Activated naive CD4-positive, alpha-beta T cell treated with anti-CD3 and anti-CD28 coated beads, Interleukin-2, amount 50 U/mL, for 72 hours (primary cell): ENCODE measurements at regions not wholly inside any gene's neighbourhood (a gene's known extent, or its start where the extent isn't known, plus 50 kb on each side); places are given as distances from the start of the nearest gene placed in this dataset.
"Not testable (repeated sequence)": the region's sequence is repeated elsewhere in the genome, so short reads cannot be mapped to it uniquely, and the experiment has no call there.

Source experiments
- ATAC-seq, 2 donors: fragments of 150-1000 bp; cut with Tn5 transposase; 2 replicates each; pipeline ENCODE4 v1.10.0; 2021; ENCODE audit warnings: mild to moderate bottlenecking in 2 of 2, moderate library complexity in 2 of 2
- DNase-seq, 2 donors: peaks; one replicate each; pipeline ENCODE4 v3.0.0; 2021 to 2022; ENCODE audit warnings: low spot score in 2 of 2
- H3K27ac Mint-ChIP-seq, 2 donors: one replicate each; pipeline ENCODE4 v1.8.0; 2022; ENCODE audit warnings: mild to moderate bottlenecking in 2 of 2, mixed read lengths in 2 of 2
- H3K36me3 Mint-ChIP-seq, 2 donors: one replicate each; pipeline ENCODE4 v1.8.0; 2022; ENCODE audit warnings: mixed read lengths in 2 of 2
- H3K9me3 Mint-ChIP-seq, 2 donors: one replicate each; pipeline ENCODE4 v1.8.0; 2022; ENCODE audit warnings: mixed read lengths in 2 of 2

DNA sequence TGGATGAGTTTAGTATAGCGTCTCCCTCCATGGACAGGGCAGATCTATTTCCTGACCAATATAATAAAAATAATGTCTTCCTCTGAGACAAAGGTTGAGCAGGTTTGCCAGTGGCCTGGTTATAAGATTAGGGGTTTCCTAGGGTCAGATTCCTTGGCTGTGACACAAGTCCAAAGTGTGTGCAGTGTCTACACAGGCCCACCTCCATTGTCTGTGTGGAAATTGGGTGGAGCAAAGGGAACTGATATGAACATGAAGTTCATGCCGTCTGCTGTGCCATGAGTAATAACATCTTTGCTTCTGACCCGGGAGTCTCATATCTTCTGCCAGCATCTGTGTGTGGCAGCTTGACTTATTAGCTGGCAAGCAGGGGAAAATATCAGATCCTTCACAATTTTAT, 187.7 kb upstream of the BOD1L1 start:
- DNase-seq (no peak), ATAC-seq (no peak)
- Mint-ChIP-seq H3K36me3 (peaks cover 0 to 5% of the 10 kb centered on the region in 2 donors), H3K27ac (no peak overlapping the region), H3K9me3 (peaks cover 6 to 7% of the 10 kb centered on the region in 2 donors)

DNA sequence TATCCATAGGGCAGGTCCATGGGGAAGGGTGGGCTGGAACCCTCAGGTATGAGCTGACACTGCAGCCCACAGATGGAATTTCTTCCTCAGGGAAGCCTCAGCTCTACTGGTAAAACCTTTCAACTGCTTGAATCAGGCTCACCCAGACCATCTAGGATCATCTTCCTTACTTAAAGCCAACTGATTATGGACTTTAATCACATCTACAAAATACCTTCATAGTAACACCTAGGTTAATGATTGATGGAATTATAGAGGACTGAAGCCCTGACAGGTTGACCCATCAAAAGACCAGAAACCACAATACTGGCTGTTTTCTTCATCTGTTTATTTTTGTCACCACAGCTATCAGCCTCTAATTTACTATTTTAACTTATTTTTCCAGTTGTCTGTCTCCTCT, 188.9 kb upstream of the BOD1L1 start:
- Mint-ChIP-seq H3K9me3 (peaks cover 6 to 7% of the 10 kb centered on the region in 2 donors), H3K36me3 (peaks cover 0 to 5% of the 10 kb centered on the region in 2 donors), H3K27ac (no peak overlapping the region)
- ATAC-seq: no peak
- no peak for DNase-seq

DNA sequence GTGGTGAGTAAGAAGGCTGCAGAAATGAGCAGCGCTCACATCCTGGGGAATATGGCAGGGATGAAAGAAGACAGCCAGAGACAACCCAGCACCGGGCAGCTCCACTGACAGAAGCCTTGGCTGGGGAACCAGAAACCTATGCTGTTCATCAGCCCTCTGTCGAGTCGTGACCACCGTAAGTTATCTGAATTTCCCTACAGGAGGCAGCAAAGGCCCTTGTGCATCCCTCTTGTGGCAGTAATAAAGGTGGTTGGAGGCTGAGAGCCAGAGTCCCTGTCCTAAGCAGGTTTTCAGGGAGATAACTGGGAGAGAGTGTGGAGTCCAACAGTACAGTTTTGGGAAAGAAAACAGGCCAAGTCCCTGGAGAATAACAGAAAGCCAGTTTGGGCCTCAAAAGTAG, 194.0 kb upstream of the BOD1L1 start:
- ATAC-seq (no peak), DNase-seq (no peak)
- peaks cover 27 to 29% of the 10 kb centered on the region in 2 donors for H3K9me3 Mint-ChIP-seq
- no peak overlapping the region for H3K27ac Mint-ChIP-seq
- peaks cover 10 to 18% of the 10 kb centered on the region in 2 donors for H3K36me3 Mint-ChIP-seq

DNA sequence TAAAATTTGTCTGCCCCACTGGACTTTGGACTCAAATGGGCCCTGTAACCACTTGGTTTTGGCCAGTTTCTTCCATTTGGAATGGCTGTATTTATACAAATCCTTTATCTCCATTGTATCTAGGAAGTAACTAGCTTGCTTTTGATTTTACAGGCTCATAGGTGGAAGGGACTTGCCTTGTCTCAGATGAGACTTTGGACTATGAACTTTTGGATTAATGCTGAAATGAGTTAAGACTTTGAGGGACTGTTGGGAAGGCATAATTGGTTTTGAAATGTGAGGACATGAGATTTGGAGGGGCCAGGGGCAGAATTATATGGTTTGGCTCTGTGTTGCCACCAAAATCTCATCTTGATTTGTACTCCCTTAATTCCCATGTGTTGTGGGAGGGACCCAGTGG, 198.3 kb upstream of the BOD1L1 start:
- H3K9me3 Mint-ChIP-seq: peaks cover 22 to 23% of the 10 kb centered on the region in 2 donors
- not testable (repeated sequence) for ATAC-seq, H3K27ac Mint-ChIP-seq, DNase-seq
- H3K36me3 Mint-ChIP-seq: peaks cover 10 to 13% of the 10 kb centered on the region in 2 donors

DNA sequence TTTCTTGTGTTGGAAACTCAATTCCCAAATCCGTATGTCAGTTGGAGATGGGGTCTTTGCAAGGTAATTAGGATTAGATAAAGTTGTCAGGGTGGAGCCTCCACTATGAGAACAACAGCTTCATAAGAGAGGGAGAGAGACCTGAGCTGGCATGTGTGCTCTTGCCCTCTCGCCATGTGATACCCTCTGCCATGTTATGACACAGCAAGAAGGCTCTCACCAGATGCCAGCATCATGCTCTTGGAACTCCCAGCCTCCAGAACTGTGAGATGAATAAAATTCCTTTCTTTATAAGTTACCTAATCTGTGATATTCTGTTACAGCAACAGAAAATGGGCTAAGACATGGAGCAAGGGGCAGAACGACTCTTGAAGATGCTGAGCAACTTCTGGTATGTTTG, 201.9 kb upstream of the BOD1L1 start:
- Mint-ChIP-seq H3K9me3 (peaks cover 7 to 15% of the 10 kb centered on the region in 2 donors), H3K36me3 (peaks cover 4 to 5% of the 10 kb centered on the region in 2 donors), H3K27ac (no peak overlapping the region)
- ATAC-seq (no peak), DNase-seq (no peak)

DNA sequence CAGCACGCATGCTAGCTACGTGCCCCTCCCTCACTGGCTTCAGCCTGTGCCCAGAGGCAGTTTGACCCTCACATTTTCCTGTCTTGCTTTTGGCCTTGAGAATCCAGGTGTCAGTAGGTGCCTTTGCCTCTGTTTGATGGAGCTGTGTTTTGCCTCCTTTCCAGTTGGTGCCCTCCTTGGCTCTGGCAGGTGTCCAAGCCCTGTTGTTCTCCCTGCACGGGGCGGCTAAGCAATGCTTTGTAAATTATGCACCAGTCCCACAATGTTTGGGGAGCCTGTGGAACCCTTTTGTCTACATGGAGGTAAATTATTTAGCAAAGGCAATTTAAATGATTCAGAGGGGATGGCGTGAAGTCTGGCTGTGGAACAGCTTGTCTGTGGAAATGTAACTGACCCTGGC, 202.9 kb upstream of the BOD1L1 start:
- ATAC-seq (no peak), DNase-seq (no peak)
- H3K27ac Mint-ChIP-seq: no peak overlapping the region
- H3K9me3 Mint-ChIP-seq: peaks cover 4 to 10% of the 10 kb centered on the region in 2 donors
- no peaks in the 10 kb centered on the region for H3K36me3 Mint-ChIP-seq

DNA sequence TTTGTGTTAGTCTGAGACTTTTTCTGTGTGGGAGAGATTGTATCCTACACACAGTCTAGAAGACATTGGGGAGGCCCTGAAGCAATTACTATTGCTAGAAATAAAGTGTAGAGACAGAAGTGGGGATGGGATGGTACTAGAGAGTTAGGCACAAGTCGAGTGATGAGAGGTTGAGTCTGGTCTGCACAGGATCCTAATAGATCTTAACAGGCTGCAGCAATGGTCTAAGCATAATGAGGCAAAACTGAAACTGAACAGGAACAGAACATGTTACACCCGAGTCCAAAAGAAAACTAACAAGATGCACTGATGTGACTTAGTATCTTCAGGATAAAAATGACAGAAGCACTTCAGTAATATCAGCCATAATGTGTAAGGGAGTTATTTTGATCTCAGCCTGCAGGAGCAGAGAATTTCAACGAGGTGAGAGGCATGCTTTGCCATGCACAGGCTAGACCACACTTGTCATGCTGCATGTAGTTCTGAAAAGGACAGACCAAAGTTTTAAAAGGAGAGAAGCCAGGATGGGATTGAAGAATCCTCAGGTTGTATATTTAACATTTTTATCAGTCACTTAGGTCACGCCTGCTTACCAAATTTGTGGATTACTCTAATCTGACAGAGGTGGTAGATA, 205.8 kb upstream of the BOD1L1 start:
- Mint-ChIP-seq H3K9me3 (no peaks in the 10 kb centered on the region), H3K36me3 (no peaks in the 10 kb centered on the region), H3K27ac (no peak overlapping the region)
- no peak for DNase-seq
- no peak for ATAC-seq

DNA sequence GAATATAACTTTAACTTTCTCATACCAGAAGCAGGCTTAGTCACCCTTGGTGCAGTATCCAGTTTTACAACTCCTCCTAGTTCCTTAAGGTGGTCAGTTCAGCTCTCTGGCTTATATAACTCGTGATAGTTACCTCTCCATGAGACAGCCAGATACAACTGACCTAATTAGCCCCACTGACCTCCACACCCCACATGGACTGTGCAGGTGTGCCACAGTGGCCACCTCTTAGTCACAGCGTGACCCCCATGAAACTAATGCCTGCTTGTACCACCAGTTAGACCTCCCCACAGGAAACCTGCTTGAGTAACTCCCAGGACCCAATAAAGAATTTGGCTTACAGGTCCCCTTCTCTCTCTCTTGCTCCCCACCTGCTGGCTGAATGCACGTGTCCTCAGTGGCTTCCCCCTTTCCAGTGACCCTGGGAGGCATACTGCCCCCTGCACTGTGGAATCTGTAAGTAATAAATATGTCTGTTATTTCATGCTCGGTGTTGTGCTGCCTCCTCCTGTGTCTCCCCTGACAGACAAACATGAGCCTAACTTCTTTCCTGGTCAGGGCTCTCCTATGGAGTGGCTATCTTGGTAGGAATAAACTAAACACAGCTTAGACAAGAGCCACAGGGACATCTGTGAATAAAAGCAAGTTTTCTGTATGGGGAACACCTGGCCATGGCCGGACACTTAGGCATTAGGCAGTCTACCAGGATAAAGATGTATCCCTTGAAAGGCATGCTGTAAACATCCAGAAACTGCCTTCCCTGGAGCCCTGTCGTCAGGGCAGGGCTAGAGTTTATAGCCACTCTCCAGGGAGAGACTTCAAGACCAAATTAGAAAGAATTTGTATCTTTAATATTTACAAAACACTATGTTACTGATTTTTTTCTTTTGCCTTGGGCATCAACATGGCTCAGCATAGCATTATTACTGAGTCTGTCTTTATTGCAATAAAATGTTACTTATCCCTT, 209.7 kb upstream of the BOD1L1 start:
- no peak for ATAC-seq
- no peak overlapping the region for H3K27ac Mint-ChIP-seq
- H3K36me3 Mint-ChIP-seq: no peaks in the 10 kb centered on the region
- no peak for DNase-seq
- no peaks in the 10 kb centered on the region for H3K9me3 Mint-ChIP-seq

DNA sequence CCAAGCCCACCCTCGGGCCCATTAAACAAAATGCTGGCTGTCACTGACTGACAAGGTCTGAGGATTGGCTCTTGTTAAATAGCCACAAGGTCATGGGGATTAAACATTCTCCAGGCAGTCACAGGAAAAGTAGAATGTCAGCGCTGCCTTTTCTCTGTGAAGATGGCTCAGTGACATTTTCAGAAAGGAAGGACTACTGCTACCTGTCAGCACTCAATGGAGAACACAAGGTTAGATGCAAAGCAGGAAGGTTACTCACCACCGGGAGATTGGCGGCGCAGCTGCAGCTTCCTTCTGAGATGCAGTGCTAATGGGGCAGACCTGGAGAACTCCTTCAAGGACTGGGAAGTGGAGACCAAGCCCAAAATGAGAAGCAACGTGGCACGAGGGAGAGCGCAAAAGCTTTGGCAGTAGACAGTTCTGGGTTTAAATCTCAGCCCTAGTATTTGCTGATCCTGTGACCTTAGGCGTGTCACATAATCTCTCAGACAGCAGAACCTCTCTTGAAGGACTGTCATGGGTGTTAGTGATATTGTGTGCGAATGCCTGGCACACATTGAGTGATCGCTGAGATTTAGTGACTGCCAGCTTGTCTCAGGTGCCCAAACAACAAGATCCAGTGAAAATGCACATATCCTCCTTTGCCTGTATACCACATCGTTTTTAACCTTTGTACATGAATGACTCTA, 213.1 kb upstream of the BOD1L1 start:
- DNase-seq (no peak), ATAC-seq (no peak)
- Mint-ChIP-seq H3K27ac (no peak overlapping the region), H3K9me3 (no peaks in the 10 kb centered on the region), H3K36me3 (no peaks in the 10 kb centered on the region)

DNA sequence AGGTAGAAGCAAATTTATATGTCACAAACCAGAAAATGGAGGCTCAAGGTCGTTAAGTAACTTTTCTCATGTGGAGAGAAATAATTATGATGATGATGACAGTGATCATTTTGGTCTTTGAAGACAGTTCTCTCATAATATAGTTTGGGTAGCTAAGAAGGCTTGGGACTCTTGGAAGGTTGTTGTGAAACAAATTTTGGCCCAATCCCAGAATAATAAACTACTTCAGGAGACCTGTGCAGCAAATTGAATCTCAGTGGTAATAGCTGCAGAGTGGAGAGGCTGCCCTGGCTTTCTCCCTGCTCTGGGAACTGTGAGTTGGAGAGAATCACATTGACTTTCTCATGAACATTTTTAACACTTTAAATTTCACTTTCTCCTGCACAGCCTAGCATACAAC, 217.2 kb upstream of the BOD1L1 start:
- Mint-ChIP-seq H3K36me3 (peaks cover 0 to 6% of the 10 kb centered on the region in 2 donors), H3K9me3 (peaks cover 12 to 13% of the 10 kb centered on the region in 2 donors), H3K27ac (no peak overlapping the region)
- no peak for DNase-seq
- no peak for ATAC-seq

DNA sequence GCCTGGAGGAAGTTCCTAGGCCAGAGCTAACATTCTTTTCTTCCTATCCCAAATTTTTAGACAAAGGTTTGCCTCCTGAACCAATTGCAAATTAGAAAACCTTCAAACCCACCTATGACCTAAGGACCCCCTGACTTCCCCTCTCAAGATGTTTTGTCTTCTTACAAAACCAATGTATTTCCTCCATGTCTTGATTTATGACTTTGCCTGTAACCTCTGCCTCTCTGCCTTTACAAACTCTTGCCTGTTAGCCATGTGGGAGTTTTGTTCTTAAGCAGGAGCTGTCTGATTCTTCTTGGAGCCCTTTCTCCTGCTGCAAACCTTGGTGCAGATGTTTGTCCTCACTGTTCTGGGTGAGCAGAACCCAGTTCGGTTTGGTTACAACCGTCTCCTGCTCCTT, 222.3 kb upstream of the BOD1L1 start:
- H3K9me3 Mint-ChIP-seq: peaks cover 12 to 13% of the 10 kb centered on the region in 2 donors
- DNase-seq: no peak

DNA sequence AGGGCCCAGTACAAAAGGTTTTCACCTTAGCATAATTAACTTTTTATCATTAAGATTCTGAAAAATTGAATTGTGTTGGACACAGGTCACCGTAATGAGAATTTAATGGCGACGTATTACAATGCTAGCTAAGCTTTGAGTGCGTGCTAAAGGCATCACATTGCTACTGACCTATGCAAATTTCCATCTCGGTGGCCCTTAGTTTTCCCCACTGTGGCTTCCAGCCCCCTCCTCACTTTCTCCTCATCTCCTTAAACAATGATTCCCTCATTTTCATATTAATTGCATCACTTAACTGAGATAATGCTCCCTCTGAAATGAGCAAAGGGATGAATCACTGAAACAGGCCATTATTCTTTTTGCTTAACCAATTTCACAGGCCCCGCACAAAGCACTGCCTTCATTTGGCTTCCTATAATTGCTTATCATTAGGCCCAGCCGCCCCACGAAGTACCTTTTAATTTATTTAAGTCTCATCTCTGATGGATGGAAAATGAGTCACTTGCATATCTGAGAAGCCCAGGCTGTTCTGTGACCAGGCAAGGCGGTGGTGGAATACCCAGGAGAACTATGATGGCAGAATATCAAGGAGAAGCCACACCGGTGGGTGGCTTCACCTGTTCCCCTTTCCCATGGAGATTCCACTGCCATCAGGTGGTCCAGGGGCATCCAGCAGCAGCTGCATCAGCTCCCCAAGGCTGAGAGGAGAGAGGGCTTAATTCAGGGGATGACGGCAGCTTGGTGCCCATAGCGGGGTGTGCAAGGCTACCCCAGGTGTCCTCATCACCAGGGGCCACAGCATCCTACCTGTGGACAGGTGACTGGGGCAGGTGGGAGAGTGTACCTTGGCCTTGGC, 223.8 kb upstream of the BOD1L1 start:
- no peak overlapping the region for H3K27ac Mint-ChIP-seq
- peaks cover 12 to 13% of the 10 kb centered on the region in 2 donors for H3K9me3 Mint-ChIP-seq
- no peak for DNase-seq
- no peak for ATAC-seq
- peaks cover 0 to 6% of the 10 kb centered on the region in 2 donors for H3K36me3 Mint-ChIP-seq

More for the DNA sequence above, 222.3 kb upstream of the BOD1L1 start:
- H3K36me3 Mint-ChIP-seq: peaks cover 0 to 6% of the 10 kb centered on the region in 2 donors
- ATAC-seq: no peak
- no peak overlapping the region for H3K27ac Mint-ChIP-seq

DNA sequence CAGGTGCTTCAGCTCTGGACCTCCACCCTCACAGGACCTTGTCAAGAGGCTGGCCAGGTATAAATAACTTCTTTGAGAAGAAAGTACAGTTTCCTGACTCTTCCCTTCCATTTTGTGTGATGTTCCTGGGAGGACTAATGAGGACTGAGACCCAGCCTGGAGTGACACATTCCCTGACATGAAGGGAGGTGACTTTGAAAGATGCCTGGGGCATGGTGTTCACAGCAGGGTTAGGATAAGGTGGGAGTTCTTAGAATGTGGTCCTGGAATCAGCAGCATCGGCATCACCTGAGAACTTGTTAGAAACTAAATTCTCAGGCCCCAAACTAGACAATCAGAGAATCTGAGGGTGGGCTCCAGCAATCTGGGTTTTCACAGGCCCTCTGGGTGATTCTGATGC, 224.9 kb upstream of the BOD1L1 start:
- Mint-ChIP-seq H3K27ac (no peak overlapping the region), H3K9me3 (peaks cover 12 to 13% of the 10 kb centered on the region in 2 donors), H3K36me3 (peaks cover 0 to 6% of the 10 kb centered on the region in 2 donors)
- no peak for ATAC-seq
- DNase-seq: no peak

DNA sequence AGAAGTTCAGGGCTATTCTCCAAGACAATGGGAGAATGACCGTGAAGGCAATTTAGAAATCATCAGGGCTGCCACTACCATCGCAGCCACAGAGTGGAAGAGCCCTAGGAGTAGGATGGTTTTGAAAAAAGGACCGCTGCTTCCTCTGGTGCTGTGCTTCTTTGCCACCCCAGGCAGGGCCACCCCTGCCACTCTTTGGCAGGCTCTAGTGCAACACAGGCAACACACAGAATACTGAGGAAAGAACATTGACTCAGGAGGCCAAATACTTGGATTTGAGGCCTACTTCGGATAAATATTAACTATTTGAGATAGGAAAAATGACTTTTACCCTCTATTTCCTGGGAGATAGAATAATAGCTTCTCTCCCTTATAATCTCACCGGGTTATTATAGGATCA, 228.9 kb upstream of the BOD1L1 start:
- Mint-ChIP-seq H3K27ac (no peak overlapping the region), H3K36me3 (no peaks in the 10 kb centered on the region), H3K9me3 (peaks cover 0 to 4% of the 10 kb centered on the region in 2 donors)
- ATAC-seq (no peak), DNase-seq (no peak)

DNA sequence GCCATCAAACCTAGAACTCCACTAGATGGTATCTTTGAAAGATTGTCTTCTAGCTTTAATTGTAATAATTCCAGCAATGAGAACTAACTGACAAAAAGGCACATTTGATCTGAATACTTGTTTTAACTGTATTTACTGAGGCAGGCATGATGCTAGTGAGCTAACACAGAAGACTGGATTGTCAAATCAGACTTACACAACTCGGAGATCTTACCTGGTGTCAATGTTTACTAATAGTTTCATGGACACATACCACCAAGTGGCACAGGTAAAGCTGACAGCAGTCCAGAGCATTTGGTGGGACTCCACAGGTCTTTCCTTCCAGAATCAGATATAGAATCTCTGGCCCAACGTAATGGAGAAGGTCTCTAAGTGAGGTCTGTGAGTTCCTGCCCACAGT, 229.9 kb upstream of the BOD1L1 start:
- H3K9me3 Mint-ChIP-seq: peaks cover 4% of the 10 kb centered on the region in 2 donors
- DNase-seq: no peak
- H3K27ac Mint-ChIP-seq: no peak overlapping the region
- H3K36me3 Mint-ChIP-seq: no peaks in the 10 kb centered on the region
- ATAC-seq: no peak

DNA sequence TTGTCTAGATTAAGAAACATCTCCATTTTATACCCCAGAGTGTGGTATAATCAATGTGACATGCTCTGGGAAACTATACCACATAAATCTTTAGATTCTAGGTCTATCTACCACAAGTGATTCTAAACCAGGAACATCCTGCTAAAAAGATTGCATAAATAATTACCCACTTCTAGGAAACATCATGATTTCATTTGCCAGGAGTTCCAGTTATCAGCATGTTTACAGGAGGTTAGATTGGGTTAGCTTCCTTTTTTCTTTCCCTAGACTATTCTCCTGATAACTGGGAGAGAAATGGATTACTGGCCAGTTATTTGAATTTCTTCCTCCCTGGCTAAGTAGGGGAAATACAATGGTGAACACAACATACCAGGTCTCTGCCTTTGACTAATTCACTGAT, 230.3 kb upstream of the BOD1L1 start:
- DNase-seq: no peak

More for the DNA sequence above, 230.3 kb upstream of the BOD1L1 start:
- ATAC-seq: no peak
- H3K9me3 Mint-ChIP-seq: peaks cover 4 to 8% of the 10 kb centered on the region in 2 donors
- no peak overlapping the region for H3K27ac Mint-ChIP-seq
- H3K36me3 Mint-ChIP-seq: no peaks in the 10 kb centered on the region
